ENCODE measurements at regions not wholly inside any gene's neighbourhood (a gene's known extent, or its start where the extent isn't known, plus 50 kb on each side); places are given as distances from the start of the nearest gene placed in this dataset.
"Not testable (repeated sequence)": the region's sequence is repeated elsewhere in the genome, so short reads cannot be mapped to it uniquely, and the experiment has no call there.

DNA sequence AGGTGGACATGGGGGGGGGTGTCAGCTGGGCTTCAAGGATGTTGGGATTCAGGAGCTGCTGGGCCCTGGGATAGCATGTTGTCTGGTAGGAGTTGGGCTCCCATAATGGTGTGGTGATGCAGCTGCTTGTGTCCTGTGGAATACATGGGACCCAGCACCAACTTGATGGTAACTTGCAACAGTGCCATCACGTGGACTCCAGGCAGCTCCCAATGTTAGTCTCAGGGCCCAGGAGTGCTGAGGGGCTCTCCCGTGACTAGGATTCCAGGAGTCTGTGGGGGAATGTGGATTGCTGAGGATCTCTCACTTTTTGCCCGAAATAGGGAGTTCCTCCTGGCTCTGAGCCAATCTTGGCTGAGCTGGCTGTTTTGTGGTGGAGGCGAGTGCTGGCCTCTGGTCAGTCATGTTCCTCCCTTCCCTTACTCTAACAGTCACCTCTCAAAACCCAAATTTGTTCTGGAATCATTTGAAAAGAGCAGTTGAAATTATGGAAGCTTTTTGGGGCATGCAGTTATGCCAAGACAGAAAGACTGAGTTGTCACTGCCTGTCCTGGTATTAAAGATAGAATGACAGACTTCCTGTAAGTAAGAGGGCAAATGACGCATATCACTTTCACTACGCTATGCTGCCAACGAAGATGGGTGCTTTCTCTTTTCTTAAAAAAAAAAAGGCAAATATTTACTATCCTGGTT is 607.1 kb downstream of the ADCYAP1 start:
- TF ChIP-seq, protein P1, sequence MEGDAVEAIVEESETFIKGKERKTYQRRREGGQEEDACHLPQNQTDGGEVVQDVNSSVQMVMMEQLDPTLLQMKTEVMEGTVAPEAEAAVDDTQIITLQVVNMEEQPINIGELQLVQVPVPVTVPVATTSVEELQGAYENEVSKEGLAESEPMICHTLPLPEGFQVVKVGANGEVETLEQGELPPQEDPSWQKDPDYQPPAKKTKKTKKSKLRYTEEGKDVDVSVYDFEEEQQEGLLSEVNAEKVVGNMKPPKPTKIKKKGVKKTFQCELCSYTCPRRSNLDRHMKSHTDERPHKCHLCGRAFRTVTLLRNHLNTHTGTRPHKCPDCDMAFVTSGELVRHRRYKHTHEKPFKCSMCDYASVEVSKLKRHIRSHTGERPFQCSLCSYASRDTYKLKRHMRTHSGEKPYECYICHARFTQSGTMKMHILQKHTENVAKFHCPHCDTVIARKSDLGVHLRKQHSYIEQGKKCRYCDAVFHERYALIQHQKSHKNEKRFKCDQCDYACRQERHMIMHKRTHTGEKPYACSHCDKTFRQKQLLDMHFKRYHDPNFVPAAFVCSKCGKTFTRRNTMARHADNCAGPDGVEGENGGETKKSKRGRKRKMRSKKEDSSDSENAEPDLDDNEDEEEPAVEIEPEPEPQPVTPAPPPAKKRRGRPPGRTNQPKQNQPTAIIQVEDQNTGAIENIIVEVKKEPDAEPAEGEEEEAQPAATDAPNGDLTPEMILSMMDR (IDR thresholded peaks at IDR 0.05; ENCODE audit: insufficient read depth, low read depth, low read length), result no peak
- no peak for DNase-seq (ENCODE audit: low read depth)
- no peak overlapping the region for H3K4me3 ChIP-seq (ENCODE audit: low read depth, low read length)

DNA sequence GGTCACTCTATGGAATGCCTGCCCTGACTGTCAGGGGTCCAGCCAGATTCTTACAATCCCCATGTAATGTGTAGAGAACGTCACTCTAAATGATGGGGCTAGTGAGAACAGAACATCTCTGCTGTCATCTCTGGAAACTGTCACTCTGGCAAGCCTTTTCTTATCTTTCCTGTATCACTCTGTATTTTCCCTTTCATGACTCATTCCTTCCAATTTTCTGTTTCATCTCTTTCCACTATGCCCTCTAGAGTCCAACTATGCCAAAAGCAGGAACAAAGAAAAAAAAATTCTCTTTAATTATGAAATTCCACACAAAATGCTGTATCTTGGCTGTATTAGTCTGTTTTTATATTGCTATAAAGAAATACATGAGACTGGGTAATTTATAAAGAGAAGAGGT is 608.8 kb downstream of the ADCYAP1 start:
- DNase-seq (ENCODE audit: low read depth), result no peak
- H3K4me3 ChIP-seq (ENCODE audit: low read depth, low read length), result no peak overlapping the region
- TF ChIP-seq, protein P1 (IDR thresholded peaks at IDR 0.05; ENCODE audit: insufficient read depth, low read depth, low read length), result peak; percentile 21

DNA sequence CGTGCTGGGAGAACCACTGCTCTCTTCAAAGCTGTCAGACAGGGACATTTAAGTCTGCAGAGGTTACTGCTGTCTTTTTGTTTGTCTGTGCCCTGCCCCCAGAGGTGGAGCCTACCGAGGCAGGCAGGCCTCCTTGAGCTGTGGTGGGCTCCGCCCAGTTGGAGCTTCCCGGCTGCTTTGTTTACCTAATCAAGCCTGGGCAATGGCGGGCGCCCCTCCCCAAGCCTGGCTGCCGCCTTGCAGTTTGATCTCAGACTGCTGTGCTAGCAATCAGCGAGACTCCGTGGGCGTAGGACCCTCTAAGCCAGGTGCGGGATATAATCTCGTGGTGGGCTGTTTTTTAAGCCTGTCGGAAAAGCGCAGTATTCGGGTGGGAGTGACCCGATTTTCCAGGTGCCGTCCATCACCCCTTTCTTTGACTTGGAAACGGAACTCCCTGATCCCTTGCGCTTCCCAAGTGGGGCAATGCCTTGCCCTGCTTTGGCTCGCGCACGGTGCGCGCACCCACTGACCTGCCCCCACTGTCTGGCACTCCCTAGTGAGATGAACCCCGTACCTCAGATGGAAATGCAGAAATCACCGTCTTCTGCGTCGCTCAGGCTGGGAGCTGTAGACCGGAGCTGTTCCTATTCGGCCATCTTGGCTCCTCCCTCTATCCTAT is 617.0 kb downstream of the ADCYAP1 start:
- DNase-seq (ENCODE audit: low read depth), result not testable (repeated sequence)
- peak overlapping the region; percentile 53 for H3K4me3 ChIP-seq (ENCODE audit: low read depth, low read length)

DNA sequence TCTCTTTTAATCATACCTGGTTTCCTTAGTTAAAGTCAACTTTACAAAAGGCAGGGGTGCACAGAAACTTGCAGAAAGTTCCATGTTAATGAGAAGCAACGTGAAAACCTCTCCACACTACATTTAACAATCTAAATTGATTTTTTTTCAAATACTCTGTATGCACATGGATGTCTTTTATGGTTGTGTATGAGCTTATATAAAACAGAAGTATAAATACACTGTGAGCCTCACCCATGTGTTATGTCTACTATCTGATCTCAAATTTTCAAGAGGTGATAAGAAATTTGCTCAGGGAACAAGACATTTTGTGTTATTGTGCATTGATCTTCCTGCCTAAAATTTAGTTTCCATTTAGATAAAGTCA is 617.6 kb downstream of the ADCYAP1 start:
- TF ChIP-seq, protein P1 (IDR thresholded peaks at IDR 0.05; ENCODE audit: insufficient read depth, low read depth, low read length), result no peak
- H3K4me3 ChIP-seq (ENCODE audit: low read depth, low read length), result peak overlapping the region; percentile 53

DNA sequence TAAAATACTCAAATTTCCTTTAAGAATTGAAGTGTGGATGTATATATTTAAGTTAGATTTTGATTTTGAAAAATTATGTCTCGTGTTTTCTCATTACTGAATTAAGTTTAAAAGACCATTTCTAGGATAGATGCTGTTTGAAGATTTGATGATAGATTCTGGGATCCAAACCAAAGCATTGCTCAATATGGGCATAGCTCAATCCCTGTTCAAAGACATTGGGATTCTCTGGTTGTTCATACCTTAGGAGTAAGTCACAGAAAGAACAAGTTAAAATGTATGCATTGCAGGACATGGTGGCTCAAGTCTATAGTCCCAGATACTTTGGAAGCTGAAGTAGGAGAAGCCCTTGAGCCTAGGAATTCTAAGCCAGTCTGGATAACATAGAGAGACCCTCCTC is 622.3 kb downstream of the ADCYAP1 start:
- TF ChIP-seq, protein P1 (IDR thresholded peaks at IDR 0.05; ENCODE audit: insufficient read depth, low read depth, low read length), result no peak
- peak; percentile 18 for DNase-seq (ENCODE audit: low read depth)
- no peak overlapping the region for H3K4me3 ChIP-seq (ENCODE audit: low read depth, low read length)

More for the DNA sequence above, 617.6 kb downstream of the ADCYAP1 start:
- no peak for DNase-seq (ENCODE audit: low read depth)

DNA sequence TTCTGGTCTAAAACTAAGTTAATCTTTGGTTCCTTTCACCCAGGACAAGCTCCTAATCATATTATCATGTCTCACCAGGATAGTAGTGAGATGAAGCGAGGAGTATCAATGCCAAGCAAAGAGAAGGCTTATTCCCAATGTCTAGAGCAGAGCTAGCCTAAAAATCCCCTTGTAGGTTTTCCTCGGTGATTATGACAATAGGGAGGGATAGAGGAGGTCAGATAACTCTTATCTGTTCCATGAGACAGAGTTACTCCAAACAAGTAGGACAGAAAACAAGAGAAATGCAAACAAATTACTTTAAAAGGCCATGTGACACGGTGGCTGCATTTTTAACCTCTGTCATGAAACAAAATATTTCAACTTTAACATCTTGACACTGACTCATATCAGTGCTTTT is 623.1 kb downstream of the ADCYAP1 start:
- TF ChIP-seq, protein P1 (IDR thresholded peaks at IDR 0.05; ENCODE audit: insufficient read depth, low read depth, low read length), result no peak
- no peak overlapping the region for H3K4me3 ChIP-seq (ENCODE audit: low read depth, low read length)
- DNase-seq (ENCODE audit: low read depth), result no peak

DNA sequence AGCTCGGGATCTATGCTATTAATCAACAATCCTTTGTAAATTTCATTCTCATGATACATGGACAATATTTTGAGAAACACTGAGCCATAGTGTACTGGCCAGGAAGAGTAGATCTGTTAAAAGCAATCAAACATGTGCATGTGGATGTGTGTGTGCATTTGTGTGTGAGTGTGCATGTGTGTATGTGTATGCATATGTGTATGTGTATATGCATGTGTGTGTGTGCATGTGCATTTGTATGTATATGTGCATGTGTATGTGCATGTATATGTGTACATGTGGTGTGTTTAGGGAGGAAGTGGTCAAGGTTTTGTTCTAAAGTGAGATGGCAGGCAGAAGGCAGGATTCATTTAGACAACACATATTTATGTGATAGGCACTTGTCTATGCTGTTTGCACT is 623.8 kb downstream of the ADCYAP1 start:
- H3K4me3 ChIP-seq (ENCODE audit: low read depth, low read length), result no peak overlapping the region
- TF ChIP-seq, protein P1 (IDR thresholded peaks at IDR 0.05; ENCODE audit: insufficient read depth, low read depth, low read length), result no peak
- DNase-seq (ENCODE audit: low read depth), result no peak

All from fibroblast of villous mesenchyme (primary cell).